AG08395 (cell line): ENCODE measurements at regions not wholly inside any gene's neighbourhood (a gene's known extent, or its start where the extent isn't known, plus 50 kb on each side); places are given as distances from the start of the nearest gene placed in this dataset.

Source experiments
- DNase-seq: peaks from one replicate; pipeline ENCODE4 v3.0.0; 2012; ENCODE audit warnings: mixed read lengths, low spot score

DNA sequence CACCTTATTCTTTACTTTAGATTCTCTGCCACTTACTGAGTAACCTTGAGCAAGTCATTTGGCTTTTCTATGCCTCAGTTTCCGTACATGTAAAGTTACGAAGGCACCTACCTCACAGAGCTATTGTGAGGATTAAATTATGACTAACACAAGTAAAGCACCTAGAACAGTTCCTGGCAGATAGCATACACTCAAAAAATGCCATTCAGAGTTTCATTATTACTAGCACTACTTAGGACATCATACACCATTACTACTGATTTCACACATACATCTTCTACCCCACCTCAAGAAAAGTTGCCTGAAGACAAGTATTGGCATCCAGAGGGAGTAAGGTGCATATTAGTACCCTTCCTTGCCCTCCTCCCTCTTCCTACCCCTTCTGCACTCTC lies 107.8 kb downstream of the OGFRL1 start:
- DNase-seq = no peak

DNA sequence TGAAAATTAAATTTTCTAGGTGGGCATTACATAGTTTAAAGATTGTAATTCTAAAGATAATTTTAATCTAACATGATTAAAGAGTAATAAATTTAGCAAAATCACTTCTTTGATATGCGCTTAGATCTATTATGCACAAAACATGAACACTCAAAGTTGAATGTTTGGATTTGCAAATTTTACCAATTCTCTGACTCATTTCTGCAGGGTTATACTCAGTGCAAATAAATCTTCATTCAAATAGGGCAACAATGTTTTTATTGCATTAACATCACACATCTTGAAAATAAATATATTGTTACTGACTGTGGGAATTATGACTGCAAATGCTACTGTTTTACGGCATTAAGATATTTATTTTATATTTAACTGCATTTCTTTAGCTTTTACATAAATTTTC lies 110.7 kb downstream of the OGFRL1 start:
- DNase-seq = no peak

DNA sequence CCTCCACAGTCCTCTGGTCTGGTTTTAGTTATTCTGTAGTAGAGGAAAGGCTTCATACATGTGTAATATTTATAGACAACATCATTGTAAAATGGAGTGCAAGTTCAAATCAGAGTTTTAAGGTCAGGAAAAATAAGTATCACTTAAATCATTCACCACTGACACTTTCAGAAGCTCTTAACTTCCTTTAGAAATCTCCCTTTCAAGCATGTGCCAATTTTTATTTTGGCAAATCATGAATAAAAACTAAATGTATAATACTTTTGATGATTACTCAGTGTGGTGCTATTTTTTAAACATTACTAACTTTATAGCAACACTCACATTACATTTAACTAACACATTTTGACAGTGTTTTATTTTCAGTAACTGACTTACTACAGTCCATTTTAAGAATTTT lies 112.2 kb downstream of the OGFRL1 start:
- DNase-seq = no peak

DNA sequence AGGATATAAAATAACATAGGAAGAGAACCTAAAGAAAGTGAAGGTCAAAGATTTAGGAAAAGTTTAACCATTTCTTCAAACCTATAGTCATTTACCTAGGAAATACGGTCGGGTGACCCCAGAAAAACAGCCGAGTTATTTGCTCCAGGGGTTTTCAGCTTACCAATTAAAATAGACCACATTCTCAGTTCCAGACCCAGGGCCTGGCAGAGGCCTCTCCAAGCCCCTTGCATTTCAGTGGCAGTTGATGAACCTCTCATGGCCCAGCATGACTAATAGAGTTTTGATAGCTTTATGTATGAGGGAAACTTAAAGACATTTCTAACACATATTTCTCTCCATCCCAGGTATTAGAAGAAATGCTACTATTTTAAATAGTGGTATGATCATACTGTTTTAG lies 113.5 kb downstream of the OGFRL1 start:
- no peak for DNase-seq

DNA sequence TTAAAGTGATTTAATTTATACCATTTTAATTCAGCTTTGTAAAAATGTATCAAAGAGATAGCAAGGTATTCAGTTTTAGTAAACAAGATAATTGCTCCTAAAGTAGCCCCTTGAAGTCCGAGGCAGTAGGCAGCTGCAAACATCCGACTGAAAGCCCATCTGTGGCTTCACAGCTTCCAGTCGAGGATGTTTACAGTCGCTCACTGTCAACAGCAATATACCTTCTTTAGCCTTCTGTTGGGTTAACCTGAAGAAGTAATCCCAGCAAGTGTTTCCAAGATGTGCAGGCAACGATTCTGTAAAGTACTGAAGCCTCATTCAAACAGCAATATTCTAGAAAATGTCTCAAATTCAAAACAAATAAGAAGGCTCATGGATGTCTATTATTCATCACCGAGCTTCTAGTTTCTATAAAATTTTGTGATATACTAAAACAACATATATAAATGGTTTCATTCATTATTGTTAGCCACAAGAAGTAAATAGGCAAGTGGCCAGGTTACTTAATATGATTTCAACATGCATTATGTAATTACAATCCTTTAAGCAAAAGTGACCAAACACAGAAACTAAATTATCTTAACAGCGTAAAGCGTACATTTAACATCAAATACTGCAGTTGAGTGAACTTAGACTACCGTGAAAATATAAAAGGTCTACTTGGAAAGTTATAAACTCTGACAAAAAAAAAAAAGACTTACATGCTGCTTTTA lies 115.0 kb downstream of the OGFRL1 start:
- no peak for DNase-seq

DNA sequence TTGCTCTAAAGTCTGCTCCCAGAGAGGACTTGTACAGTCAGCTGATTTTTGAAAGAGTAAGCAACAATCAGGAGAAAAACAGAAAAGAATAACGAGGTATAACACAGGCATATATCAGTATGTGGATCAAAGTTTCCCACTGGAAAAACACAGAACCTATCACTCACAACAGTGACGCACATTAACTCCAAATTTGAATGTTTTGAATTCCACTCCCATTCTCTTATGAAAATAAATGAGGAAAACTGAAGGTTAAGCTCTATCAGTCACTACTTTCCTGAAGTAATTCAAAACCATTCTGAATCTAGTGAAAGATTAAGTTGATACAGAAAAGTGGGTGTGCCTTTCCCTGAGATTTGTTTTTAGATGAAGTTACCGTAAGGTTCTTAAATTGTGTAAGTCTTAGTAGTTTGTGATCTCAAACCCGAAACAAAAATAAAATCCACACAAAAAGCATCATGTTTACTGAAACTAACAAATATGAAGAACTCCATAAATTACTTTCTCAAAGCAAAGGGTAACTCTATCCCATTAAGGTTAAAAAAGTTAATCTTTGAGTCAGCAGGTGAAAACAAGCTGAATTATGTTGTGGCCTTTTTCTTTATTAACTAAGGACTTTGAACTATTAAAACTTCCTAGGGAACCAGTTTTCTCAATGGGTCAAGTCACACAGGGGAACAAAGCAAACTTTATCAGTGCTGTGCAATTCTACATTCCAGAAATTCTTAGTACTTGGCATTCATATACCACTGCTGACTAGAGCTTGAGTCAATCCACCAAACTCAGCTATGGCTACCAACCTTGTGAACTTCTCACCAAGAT lies 115.7 kb downstream of the OGFRL1 start:
- DNase-seq = peak; percentile 62

DNA sequence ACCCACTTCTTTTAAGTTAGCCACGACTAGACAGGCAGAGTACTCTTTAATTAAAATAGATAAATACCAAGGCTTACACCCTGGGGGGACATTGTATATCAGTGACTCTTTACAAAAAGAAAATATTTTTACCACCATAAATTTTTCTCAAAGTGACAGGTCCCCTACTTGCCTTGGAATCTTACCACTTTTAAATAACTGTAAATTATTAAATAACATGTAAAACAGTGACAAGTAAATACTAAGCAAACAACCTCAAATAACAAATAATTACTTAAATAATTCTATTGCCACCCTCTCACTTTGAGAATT lies 116.3 kb downstream of the OGFRL1 start:
- DNase-seq = no peak

DNA sequence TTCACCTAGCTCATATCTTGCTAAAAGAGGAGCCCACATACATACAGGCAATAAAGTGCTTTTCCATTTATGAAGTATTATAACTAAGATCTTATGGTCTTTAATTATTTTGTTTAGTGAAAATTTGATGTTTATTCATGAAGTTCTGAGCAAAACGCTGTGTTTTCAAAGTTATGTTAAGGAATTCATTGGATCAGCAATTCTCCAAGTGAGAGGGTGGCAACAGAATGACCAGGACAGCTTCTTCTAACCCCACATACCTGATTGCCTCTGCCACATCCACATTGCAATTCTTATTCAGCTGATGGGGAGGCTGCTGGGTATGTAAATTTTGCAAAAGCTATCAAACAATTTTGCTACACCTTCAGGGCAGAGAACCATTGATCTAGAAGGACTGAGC lies 116.8 kb downstream of the OGFRL1 start:
- no peak for DNase-seq

DNA sequence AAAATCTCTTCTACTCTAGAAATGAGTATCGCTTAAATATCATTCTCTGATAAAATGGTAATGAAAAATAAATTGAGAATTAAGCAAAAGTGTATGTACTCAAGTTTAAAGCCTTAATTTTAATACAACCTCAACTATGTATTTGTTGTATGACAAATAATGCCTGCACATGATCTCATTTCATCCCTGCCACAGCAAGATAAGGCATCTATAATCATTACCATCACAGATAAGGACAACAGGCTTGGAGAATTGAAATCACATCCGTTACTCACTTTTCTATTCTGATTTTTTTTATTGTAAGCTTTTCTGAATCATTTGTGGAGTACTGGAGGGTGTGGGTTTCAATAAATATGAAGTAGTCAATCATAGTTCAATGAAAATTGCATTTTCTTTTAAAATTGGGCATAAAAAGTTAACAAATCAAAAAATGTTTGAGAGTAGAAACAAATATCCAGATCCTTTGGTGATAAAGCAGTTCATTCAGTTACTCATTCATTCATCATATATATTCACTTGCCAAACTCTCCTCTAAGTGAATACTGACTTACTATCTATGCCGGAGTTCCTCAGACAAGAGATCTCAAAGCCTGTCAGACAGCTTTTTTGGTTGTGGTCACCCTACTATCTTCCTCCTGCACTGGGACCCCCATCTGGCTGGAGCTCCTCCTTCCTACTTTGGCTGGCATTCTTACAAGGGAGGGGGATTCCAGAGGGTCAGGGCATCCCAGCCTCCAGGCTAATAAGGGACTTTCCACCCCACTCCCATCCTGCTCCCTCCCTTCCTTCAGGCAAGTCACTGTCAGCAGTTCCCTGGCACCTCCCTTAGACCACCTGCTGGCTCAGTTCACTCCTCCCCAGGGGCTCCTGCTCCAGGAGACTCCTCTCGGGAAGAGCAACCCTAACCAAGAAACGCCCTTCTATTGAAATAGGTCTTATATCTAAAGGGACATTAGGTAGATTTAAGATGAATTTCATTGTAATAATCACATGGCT lies 118.6 kb downstream of the OGFRL1 start:
- no peak for DNase-seq

DNA sequence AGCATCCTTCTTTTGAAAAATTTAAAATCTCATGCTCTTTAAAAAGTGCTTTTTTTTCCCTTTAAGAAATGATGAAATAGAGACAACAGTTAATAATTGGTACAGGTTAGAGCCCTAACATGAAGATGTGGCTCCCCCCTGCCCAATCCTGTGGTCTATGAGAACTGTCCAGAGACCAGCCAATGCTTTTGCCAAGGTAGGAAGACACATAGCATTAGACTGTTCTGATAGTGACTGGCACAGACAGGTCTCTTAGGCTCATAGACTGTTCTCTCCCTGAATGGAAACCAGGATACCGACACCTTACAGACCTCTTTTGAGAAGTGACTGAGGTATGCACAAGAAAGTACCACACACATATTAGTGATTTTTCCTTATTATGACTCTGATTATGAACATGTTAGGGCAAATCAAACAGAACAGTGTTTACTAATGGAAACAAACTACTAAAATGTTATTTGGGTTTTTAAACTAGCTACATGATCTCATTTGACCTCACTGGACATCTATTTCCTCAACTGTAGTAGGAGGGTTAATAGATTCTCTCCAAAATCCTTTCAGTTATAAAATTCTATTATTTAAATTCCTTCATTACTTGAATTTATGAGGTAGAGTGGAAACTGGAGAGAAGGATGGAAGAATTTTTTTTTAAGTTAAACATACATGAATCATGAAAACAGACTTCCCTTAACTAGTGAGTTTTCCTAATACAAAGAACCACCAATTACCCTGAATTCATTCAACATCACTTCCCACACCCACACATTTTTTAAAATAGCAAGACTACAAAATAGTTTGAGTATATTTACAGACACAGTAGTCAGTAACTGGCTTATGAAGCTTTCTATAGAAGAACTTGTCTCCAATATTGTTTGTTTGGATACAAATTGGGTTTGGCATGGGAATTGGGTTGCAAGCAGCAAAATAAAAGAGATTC lies 120.4 kb downstream of the OGFRL1 start:
- no peak for DNase-seq

DNA sequence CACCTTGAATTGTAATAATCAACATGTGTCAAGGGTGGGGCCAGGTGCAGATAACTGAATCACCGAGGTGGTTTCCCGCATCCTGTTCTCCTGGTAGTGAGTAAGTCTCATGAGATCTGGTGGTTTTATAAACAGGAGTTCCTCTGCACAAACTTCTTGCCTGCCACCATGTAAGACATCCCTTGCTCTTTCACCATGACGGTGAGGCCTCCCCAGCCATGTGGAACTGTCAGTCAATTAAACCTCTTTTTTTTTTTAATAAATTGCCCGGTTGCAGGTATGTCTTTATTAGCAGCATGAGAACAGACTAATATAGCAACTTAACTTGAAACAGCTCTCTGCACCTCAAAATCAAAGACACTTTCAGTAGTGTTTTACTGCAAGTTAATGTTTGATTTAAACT lies 121.6 kb downstream of the OGFRL1 start:
- no peak for DNase-seq

DNA sequence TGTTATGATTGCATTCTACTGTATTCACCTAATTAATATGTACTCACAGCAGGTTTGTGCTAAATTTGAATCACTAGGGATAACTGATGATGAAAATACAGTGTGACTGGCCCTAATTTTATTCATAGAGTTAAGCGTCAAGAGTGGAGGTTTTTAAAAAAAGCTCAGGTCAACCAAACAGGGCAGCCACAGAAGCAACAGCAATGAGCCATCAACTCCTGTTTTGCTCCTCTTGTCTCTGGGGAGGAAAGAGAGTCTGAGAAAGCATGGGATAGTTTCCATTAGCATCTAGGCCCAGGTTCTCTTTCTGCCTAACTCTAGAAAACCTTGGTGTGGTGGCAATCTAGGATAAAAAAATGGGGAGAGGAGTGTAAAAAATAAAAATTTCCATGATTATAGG lies 122.1 kb downstream of the OGFRL1 start:
- no peak for DNase-seq

DNA sequence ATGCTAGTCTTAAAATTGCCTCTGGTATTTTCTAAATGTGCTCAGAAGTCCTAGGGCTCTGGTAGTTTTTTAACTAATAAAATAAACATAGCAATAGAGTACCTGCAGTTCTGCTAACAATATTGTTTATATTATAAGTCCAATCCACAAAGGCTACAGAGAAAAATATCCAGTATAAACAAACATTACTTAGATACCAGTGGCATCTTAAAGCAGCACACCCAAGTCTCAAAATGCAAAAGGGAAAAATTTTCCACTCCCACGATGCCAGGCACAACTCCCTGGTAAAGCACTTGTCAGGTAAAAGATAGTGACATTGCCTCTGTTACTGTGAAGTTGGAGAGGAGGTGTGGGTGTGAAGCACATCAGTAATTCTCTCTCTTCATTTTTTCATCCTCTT lies 123.3 kb downstream of the OGFRL1 start:
- DNase-seq = no peak

DNA sequence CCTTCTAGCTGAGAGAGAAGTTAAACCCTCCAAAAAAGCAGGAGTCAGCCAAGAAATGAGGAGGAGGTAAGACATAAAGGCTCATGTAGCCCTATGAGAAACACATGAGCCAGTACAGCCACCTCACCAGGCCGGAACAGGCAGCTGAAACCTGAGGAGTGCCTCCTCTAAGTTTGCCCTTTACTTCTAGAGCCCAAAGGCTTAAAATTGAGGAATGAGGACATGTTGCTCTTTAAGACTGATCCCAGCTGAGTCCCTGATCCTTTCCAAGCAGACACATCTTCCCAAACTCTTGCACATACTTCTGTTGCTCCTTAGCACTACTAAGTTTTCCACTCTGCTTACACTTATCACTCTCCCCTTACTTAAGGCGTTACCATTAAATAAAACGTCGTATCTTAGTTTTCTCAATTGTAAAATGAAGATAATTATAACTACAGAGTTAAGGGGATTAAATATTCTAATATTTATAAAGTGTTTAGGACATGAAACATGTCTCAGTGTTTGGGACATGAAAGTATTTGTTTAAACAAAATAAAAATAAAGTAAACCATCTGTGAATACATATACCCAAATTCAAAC lies 124.0 kb downstream of the OGFRL1 start:
- no peak for DNase-seq

DNA sequence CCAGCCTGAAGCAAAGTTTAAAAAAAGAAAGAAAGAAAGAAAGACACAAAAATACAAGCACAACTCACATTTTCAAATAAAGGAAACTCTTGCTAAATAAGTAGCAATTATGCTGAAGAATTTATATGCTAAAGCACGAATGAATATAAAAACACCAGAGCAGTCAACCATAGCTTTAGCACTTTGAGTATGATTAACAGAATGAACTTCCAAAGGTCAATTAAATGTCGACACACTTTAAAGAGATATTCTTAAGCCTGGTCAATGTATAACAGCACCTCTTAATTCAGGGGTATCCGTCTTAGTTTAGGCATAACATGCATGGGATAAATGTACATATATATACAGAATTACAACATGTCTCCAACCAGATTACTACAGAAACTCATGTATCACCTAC lies 125.9 kb downstream of the OGFRL1 start:
- DNase-seq = no peak

DNA sequence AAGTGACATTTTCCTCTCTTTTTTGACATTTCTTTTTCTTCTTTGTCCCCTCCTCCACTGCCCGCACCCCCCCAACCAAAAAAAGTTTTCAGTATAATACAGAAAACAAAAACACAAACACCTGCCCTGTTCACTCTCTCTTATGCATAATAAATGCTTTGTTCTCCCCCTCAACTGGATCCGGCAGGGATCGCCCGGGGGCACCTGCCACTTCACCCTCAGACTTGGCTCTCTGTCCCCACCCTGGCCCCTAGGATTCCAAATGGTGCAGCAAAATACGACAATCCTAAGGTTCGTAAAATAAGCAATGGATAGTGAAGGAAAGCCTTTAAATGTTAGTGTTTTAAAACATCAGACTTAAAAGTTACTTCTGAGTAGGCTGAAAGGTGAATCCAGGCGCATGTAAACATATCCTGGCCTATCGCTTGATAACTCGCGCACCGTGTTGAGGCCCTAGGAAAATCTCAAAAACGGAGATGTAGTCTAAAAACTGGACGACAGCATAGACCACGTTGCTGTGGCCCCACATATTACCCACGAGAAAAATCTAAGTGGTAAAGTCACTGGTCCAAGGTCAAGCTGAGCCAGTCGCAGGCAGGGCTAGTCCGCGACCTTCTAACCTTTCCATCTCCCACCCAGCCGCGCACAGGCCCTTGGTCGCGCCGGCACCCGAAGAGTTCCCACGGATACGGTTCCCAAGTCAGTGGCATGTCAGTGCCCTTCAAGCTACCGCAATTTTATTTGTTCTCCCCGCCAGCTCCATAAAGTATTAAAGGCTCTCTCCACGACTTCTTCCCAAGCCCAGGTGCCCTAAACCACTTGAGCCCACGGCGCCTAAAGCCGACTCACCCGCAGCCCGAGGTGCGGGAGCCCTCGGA lies 130.8 kb downstream of the OGFRL1 start:
- peak; percentile 1 for DNase-seq

DNA sequence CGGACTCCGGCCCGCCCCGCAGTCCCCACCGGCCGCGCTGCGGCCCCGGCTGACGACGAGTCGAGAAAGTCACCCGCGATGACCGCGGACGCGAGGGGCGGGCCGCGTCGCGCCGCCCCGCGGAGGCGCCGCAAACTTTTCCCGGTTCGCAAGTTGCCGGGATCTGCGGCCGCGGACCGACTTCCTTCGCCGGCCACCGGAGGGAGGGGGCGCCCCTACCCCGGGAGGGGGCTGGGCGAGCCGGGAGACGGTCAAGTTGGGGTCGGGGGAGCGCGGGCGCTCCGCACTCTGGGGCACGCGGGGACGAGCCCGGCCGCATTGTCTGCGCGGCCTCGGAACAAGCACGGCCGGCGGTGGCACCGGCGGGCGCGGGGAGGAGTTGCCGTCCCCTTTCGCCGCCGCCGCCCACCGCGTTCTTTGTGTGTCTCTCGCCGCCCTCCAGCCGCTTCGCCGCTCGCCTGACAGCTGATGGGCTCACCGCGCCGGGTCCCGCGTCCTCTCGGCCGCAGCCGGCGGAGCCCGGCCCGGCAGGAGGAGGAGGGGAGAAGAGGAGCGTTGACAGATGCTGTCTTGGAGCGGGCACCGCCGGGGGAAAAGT lies 131.6 kb downstream of the OGFRL1 start:
- peak; percentile 48 for DNase-seq

DNA sequence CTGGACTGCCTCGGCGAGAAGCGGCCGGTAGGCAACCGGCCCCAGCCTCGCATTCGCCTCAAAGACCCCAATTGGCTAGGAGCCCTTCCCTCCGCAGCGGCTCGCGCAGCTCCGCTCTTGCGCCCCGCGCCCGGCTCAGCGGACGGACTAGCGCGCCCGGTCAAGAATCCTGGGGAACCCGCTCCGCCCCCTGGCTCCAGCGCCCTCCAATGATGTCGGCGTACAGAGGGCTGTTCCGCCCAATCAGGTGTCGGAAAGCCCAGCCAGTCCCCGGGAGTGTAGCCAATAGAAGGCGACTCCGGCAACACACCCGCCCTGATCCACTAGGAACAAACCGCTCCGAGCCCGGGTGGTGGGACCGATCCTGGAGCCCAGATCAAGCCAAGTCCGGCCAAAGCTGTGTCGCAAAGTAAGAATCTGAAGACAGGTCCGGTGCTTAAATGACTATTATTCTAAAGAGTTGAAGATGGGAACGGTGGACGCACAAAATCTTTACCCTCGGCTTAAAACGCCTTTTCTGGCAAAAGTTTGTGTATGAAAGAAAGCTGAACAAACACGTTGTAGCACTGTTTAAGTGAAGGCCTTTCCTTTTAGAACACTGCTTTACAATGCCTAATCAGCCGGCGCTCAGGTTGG lies 132.2 kb downstream of the OGFRL1 start:
- DNase-seq = peak; percentile 98

DNA sequence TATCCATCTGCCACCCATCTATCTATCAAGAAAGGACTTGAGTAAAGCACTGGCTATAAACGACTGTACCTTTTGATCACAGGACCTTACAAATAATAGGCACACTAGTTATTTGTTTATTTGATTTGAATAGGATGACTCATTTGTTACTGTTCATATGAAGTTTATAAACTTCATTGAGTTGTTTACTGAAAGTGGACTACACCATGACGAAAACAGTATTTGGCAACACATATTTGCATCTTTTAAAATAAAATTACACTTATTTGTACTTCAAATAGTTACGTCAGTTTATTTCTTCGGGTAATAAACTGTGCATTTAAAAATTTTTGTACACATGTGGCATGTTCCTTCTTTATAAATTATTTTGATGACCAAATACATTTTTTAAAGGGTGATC lies 133.0 kb downstream of the OGFRL1 start:
- DNase-seq = no peak
